ENCODE measurements at regions not wholly inside any gene's neighbourhood (a gene's known extent, or its start where the extent isn't known, plus 50 kb on each side); places are given as distances from the start of the nearest gene placed in this dataset.

DNA sequence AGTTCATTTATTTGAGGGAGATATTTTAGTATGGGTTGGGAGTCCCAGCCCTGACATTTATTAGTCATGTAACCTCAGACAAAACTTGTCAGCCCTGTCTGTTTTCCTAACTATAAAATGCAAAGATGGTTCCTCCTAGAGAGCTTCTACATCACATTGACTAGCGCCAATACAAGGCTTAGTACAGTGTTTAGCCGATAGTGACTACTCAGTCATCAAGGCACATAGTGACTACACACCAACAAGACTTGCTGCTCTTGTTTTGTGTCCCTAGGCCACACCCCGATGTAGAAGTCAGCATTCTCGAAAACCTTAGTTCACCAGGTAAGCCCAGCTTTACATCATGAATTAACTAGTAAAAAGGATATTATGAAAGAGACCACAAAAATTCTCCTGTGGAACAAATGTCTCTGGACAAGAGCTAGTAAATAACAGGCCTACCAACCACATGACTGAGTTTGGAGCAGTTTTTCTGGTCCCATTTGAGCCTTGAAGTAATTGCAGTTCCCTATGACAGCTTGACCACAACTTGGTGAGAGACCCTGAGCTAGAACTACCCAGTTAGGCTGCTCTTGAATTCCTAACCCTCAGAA, 68.8 kb downstream of the PFDN4 start:
- Histone ChIP-seq H3K9me2 (ENCODE audit: insufficient read depth, low read length) (no peaks in the 10 kb centered on the region), H3K36me3 (ENCODE audit: insufficient read depth, low read length) (no peaks in the 10 kb centered on the region), H3K27ac (ENCODE audit: low read depth, low read length, poor library complexity, severe bottlenecking) (no peak overlapping the region), H3K9me3 (ENCODE audit: low read length) (no peaks in the 10 kb centered on the region), H3K4me2 (ENCODE audit: low read length) (no peak overlapping the region), H2AFZ (ENCODE audit: low read length) (no peak overlapping the region), H3K79me2 (ENCODE audit: insufficient read depth, low read depth, low read length) (no peaks in the 10 kb centered on the region), H3K4me3 (ENCODE audit: low read depth, low read length, poor library complexity, severe bottlenecking) (no peak overlapping the region), H3K4me1 (ENCODE audit: insufficient read depth, low read length, poor library complexity, severe bottlenecking) (no peaks in the 10 kb centered on the region), H4K20me1 (ENCODE audit: insufficient read depth, low read length) (no peaks in the 10 kb centered on the region)
- no peak for DNase-seq (ENCODE audit: low spot score)
- intact Hi-C loops (cut with micrococcal nuclease; ENCODE audit: unreplicated experiment) = no loop called here
- TF ChIP-seq, protein P1, sequence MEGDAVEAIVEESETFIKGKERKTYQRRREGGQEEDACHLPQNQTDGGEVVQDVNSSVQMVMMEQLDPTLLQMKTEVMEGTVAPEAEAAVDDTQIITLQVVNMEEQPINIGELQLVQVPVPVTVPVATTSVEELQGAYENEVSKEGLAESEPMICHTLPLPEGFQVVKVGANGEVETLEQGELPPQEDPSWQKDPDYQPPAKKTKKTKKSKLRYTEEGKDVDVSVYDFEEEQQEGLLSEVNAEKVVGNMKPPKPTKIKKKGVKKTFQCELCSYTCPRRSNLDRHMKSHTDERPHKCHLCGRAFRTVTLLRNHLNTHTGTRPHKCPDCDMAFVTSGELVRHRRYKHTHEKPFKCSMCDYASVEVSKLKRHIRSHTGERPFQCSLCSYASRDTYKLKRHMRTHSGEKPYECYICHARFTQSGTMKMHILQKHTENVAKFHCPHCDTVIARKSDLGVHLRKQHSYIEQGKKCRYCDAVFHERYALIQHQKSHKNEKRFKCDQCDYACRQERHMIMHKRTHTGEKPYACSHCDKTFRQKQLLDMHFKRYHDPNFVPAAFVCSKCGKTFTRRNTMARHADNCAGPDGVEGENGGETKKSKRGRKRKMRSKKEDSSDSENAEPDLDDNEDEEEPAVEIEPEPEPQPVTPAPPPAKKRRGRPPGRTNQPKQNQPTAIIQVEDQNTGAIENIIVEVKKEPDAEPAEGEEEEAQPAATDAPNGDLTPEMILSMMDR (conservative IDR thresholded peaks at IDR 0.05; ENCODE audit: low read length) = no peak
- no peak for TF ChIP-seq EZH2phosphoT487 (IDR thresholded peaks at IDR 0.05; ENCODE audit: borderline replicate concordance, low read depth, low read length)
- BruUV-seq (replicated peaks) = no TSS peak
- POLR2A ChIA-PET = interaction anchor here (0.6 kb wide), 1 partner anchor 9 kb away, joined by 3 read pairs; no protein-coding TSS in a partner anchor
- CTCF ChIA-PET (ENCODE audit: unreplicated experiment) = no interaction called here

GRCh38 chr20:54278262-54278661, 70.4 kb downstream of the PFDN4 start:
- Histone ChIP-seq H3K9me3 (ENCODE audit: low read length) (no peaks in the 10 kb centered on the region), H3K36me3 (ENCODE audit: insufficient read depth, low read length) (no peaks in the 10 kb centered on the region), H3K79me2 (ENCODE audit: insufficient read depth, low read depth, low read length) (no peaks in the 10 kb centered on the region), H3K27ac (ENCODE audit: low read depth, low read length, poor library complexity, severe bottlenecking) (no peak overlapping the region), H4K20me1 (ENCODE audit: insufficient read depth, low read length) (no peaks in the 10 kb centered on the region), H3K4me2 (ENCODE audit: low read length) (no peak overlapping the region), H3K4me3 (ENCODE audit: low read depth, low read length, poor library complexity, severe bottlenecking) (no peak overlapping the region), H2AFZ (ENCODE audit: low read length) (no peak overlapping the region), H3K4me1 (ENCODE audit: insufficient read depth, low read length, poor library complexity, severe bottlenecking) (no peaks in the 10 kb centered on the region), H3K9me2 (ENCODE audit: insufficient read depth, low read length) (no peaks in the 10 kb centered on the region)
- no peak for DNase-seq (ENCODE audit: low spot score)
- ChIA-PET POLR2A (interaction anchor here (0.9 to 1.0 kb wide), 2 partner anchors 30 to 245 kb away, joined by 3 to 4 read pairs; no protein-coding TSS in a partner anchor), CTCF (ENCODE audit: unreplicated experiment) (no interaction called here)
- intact Hi-C loops (cut with micrococcal nuclease; ENCODE audit: unreplicated experiment) = no loop called here
- TF ChIP-seq, protein P1 (conservative IDR thresholded peaks at IDR 0.05; ENCODE audit: low read length) = no peak
- TF ChIP-seq EZH2phosphoT487 (IDR thresholded peaks at IDR 0.05; ENCODE audit: borderline replicate concordance, low read depth, low read length) = no peak
- no TSS peak for BruUV-seq (replicated peaks)

DNA sequence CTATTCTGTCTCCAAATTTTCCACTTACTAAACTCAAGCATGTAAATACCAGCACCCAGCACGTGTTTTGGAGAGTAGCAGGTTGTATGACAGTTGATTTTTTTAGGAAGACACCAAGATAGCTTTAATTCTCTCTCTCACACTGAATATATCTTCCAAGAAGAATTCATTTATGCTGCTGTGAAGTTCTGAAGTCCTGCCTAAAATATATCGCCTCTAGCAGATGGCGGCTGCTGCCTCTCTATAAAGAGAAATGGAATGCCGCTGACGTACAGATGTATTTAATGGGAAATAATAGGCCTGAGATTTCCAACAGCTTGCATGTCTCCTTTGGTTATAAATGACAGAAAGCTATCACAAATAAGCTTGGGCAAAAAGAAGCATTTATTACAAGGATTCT, 74.7 kb downstream of the PFDN4 start:
- Histone ChIP-seq H3K4me3 (ENCODE audit: low read depth, low read length, poor library complexity, severe bottlenecking) (no peak overlapping the region), H3K9me3 (ENCODE audit: low read length) (no peaks in the 10 kb centered on the region), H3K36me3 (ENCODE audit: insufficient read depth, low read length) (no peaks in the 10 kb centered on the region), H2AFZ (ENCODE audit: low read length) (no peak overlapping the region), H3K4me1 (ENCODE audit: insufficient read depth, low read length, poor library complexity, severe bottlenecking) (no peaks in the 10 kb centered on the region), H4K20me1 (ENCODE audit: insufficient read depth, low read length) (no peaks in the 10 kb centered on the region), H3K79me2 (ENCODE audit: insufficient read depth, low read depth, low read length) (no peaks in the 10 kb centered on the region), H3K9me2 (ENCODE audit: insufficient read depth, low read length) (no peaks in the 10 kb centered on the region), H3K4me2 (ENCODE audit: low read length) (no peak overlapping the region), H3K27ac (ENCODE audit: low read depth, low read length, poor library complexity, severe bottlenecking) (no peak overlapping the region)
- TF ChIP-seq EZH2phosphoT487 (IDR thresholded peaks at IDR 0.05; ENCODE audit: borderline replicate concordance, low read depth, low read length) = no peak
- TF ChIP-seq, protein P1 (conservative IDR thresholded peaks at IDR 0.05; ENCODE audit: low read length) = no peak
- DNase-seq (ENCODE audit: low spot score) = no peak
- CTCF ChIA-PET (ENCODE audit: unreplicated experiment) = no interaction called here
- BruUV-seq (replicated peaks) = no TSS peak
- POLR2A ChIA-PET = interaction anchor here (1.0 kb wide), 2 partner anchors 50 to 431 kb away, joined by 3 read pairs; no protein-coding TSS in a partner anchor
- intact Hi-C loops (cut with micrococcal nuclease; ENCODE audit: unreplicated experiment) = no loop called here

All from OCI-LY7 (cell line).